HCT116 (cell line): ENCODE measurements at regions not wholly inside any gene's neighbourhood (a gene's known extent, or its start where the extent isn't known, plus 50 kb on each side); places are given as distances from the start of the nearest gene placed in this dataset.

ENCODE experiments used
- ATAC-seq: fragments of 200-7000 bp; cut with Tn5 transposase; 2 replicates; pipeline ENCODE4 v1.9.1; 2020; ENCODE audit warnings: mild to moderate bottlenecking, moderate library complexity
- BruUV-seq: library from RNA; stranded (reverse); fragments of 400-500 nt; replicated peaks from 2 replicates; lab custom pipeline; 2021; lab: Mats Ljungman, UMichigan
- CTCF ChIA-PET: fragments of 300-600 bp; sonication (Branson Sonifier 250); formaldehyde crosslinking; loops from one replicate; lab custom pipeline; 2021; ENCODE audit warnings: antibody characterized with exemption; lab: Charles Lee
- POLR2A ChIA-PET: fragments of 300-600, 350-600 bp; sonication (Branson Sonifier 250); formaldehyde crosslinking; loops from one replicate; lab custom pipeline; 2021; ENCODE audit warnings: antibody characterized with exemption; lab: Charles Lee
- RAD21 ChIA-PET, 2 experiments: fragments of 300-600 bp; sonication (Branson Sonifier 250); formaldehyde crosslinking; loops; one replicate each; lab custom pipeline; 2023; ENCODE audit warnings: low total read pairs in 2 of 2; ENCODE audit not compliant: uncharacterized antibody in 2 of 2, unreplicated experiment in 2 of 2, low non-redundant PET in 1 of 2; lab: Charles Lee
- DNase-seq: peaks from one replicate; pipeline ENCODE4 v3.0.0-alpha.2; 2010; ENCODE audit warnings: low read depth, low spot score
- H2AFZ ChIP-seq: fragments of 200-600 bp; shearing (Covaris generic), sonication (generic); 2 replicates; pipeline ENCODE4 v1.6.1; 2017; ENCODE audit warnings: low read depth, mixed run types, mixed read lengths, antibody characterized with exemption, low read length; ENCODE audit not compliant: poor library complexity, severe bottlenecking
- H3K27ac ChIP-seq: 2 replicates; pipeline ENCODE4 v1.5.1; 2012; ENCODE audit warnings: low read depth, low read length
- H3K27me3 ChIP-seq: fragments of 200-600 bp; sonication (generic); 2 replicates; pipeline ENCODE4 v1.6.1; 2016; ENCODE audit warnings: mixed run types, low read length, mixed read lengths; ENCODE audit not compliant: insufficient read depth
- H3K36me3 ChIP-seq, 2 experiments: fragments of 200-500 bp in 1 of 2; fragments of 200-600 bp in 1 of 2; sonication (Bioruptor generic) in 1 of 2; sonication (generic) in 1 of 2; 2 replicates each; pipeline versions ENCODE4 v1.5.1 to v1.6.1; 2014 to 2016; ENCODE audit warnings: low read length in 2 of 2, inconsistent platforms in 1 of 2, mixed read lengths in 1 of 2, mixed run types in 1 of 2; ENCODE audit not compliant: insufficient read depth in 2 of 2, control insufficient read depth in 1 of 2
- H3K4me1 ChIP-seq, 2 experiments: fragments of 200-600 bp in 1 of 2; sonication (generic) in 1 of 2; 2 replicates each; pipeline versions ENCODE4 v1.5.1 to v1.6.1; 2012 to 2017; ENCODE audit warnings: low read length in 2 of 2, inconsistent platforms in 1 of 2, mild to moderate bottlenecking in 1 of 2, mixed read lengths in 1 of 2, mixed run types in 1 of 2, moderate library complexity in 1 of 2; ENCODE audit not compliant: insufficient read depth in 2 of 2, control insufficient read depth in 1 of 2
- H3K4me2 ChIP-seq: fragments of 200-600 bp; sonication (generic); 2 replicates; pipeline ENCODE4 v1.6.1; 2017; ENCODE audit warnings: mixed run types, low read length, mixed read lengths
- H3K4me3 ChIP-seq, 2 experiments: fragments of 200-600 bp in 1 of 2; sonication (generic) in 1 of 2; replicated peaks in 1 of 2; 2 replicates each; pipeline ENCODE4 v1.5.1; 2011 to 2016; ENCODE audit warnings: low read length in 2 of 2, control low read depth in 1 of 2, low read depth in 1 of 2, mild to moderate bottlenecking in 1 of 2, mixed read lengths in 1 of 2, mixed run types in 1 of 2
- H3K79me2 ChIP-seq: fragments of 200-600 bp; sonication (generic); 2 replicates; pipeline ENCODE4 v1.6.1; 2017; ENCODE audit warnings: mild to moderate bottlenecking, mixed run types, low read length, moderate library complexity, mixed read lengths; ENCODE audit not compliant: insufficient read depth
- H3K9ac ChIP-seq: fragments of 200-600 bp; sonication (generic); 2 replicates; pipeline ENCODE4 v1.6.1; 2016; ENCODE audit warnings: low read length, mixed read lengths
- H3K9me2 ChIP-seq: fragments of 200-600 bp; sonication (generic), shearing (Covaris generic); 2 replicates; pipeline ENCODE4 v1.6.1; 2017; ENCODE audit warnings: mixed run types, mild to moderate bottlenecking, moderate library complexity; ENCODE audit not compliant: insufficient read depth
- H3K9me3 ChIP-seq, 2 experiments: fragments of 200-500 bp in 1 of 2; fragments of 200-600 bp in 1 of 2; sonication (Bioruptor generic) in 1 of 2; sonication (generic) in 1 of 2; 2 replicates each; pipeline ENCODE4 v1.6.1; 2014 to 2017; ENCODE audit warnings: low read length in 2 of 2, mixed read lengths in 2 of 2, inconsistent platforms in 1 of 2, low read depth in 1 of 2, mild to moderate bottlenecking in 1 of 2, mixed run types in 1 of 2, moderate library complexity in 1 of 2; ENCODE audit not compliant: control insufficient read depth in 1 of 2, insufficient read depth in 1 of 2
- H4K20me1 ChIP-seq: fragments of 200-600 bp; sonication (generic), shearing (Covaris generic); 2 replicates; pipeline ENCODE4 v1.6.1; 2017; ENCODE audit warnings: mixed run types, mild to moderate bottlenecking, moderate library complexity; ENCODE audit not compliant: insufficient read depth
- CBX3 ChIP-seq: IDR thresholded peaks from 2 replicates; pipeline ENCODE4 v1.6.1; 2012; ENCODE audit warnings: low read depth
- EGR1 ChIP-seq: IDR thresholded peaks from 2 replicates; pipeline ENCODE4 v1.6.1; 2012; ENCODE audit warnings: low read depth
- ELF1 ChIP-seq: IDR thresholded peaks from 2 replicates; pipeline ENCODE4 v1.6.1; 2012; ENCODE audit warnings: low read depth, borderline replicate concordance
- SIN3A ChIP-seq: IDR thresholded peaks from 2 replicates; pipeline ENCODE4 v1.6.1; 2012; ENCODE audit warnings: low read depth
- SRF ChIP-seq: IDR thresholded peaks from 2 replicates; pipeline ENCODE4 v1.6.1; 2012; ENCODE audit warnings: low read depth
- YY1 ChIP-seq: IDR thresholded peaks from 2 replicates; pipeline ENCODE4 v1.6.1; 2011; ENCODE audit warnings: low read length, low read depth, moderate library complexity, mild to moderate bottlenecking; ENCODE audit not compliant: insufficient replicate concordance; ENCODE audit errors: extremely low read depth
- ZNF274 ChIP-seq: fragments of 200-500 bp; sonication (Bioruptor generic); IDR thresholded peaks from 2 replicates; pipeline ENCODE4 v1.6.1; 2014; ENCODE audit warnings: mild to moderate bottlenecking, low read depth, low read length, inconsistent platforms
- intact Hi-C: fragments of 100-400 bp; cut with micrococcal nuclease; formaldehyde crosslinking; loops from 2 replicates; pipeline ENCODE4 v1.10.0; 2022
- TF ChIP-seq, protein P1 (sequence below): IDR thresholded peaks from 2 replicates; pipeline ENCODE4 v1.6.1; 2012; ENCODE audit warnings: low read depth
- TF ChIP-seq, protein P2 (sequence below): IDR thresholded peaks from 2 replicates; pipeline ENCODE4 v1.6.1; 2012

DNA sequence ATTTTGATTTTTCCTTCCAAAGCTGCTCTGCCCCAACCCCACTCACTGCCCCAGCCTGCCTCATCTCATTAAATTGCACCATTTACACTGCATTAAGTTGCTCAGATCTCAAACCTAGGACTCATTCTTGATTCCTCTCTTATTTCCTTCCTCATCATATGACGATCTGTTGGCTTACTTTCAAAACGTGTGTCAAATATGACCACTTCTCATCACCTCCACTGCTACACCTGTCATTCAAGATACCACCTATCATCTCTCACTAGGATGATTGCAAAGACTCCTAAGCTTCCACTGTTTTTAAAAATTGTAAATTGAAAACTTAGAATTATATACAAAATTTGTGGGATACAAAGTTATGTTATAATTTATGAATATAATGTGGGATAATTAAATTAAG lies 147.1 kb downstream of the DCK start:
- Histone ChIP-seq H3K9ac (no peak overlapping the region), H3K4me3 (no peak overlapping the region), H2AFZ (no peak overlapping the region), H3K4me1 (no peaks in the 10 kb centered on the region), H3K27ac (no peak overlapping the region), H3K36me3 (no peaks in the 10 kb centered on the region), H3K4me2 (no peak overlapping the region), H3K79me2 (no peaks in the 10 kb centered on the region), H3K9me3 (no peaks in the 10 kb centered on the region), H3K9me2 (no peaks in the 10 kb centered on the region), H4K20me1 (no peaks in the 10 kb centered on the region), H3K27me3 (no peaks in the 10 kb centered on the region)
- TF ChIP-seq YY1 (no peak), ELF1 (no peak), ZNF274 (no peak), EGR1 (no peak), CBX3 (no peak), SIN3A (no peak), SRF (no peak)
- TF ChIP-seq, protein P1, sequence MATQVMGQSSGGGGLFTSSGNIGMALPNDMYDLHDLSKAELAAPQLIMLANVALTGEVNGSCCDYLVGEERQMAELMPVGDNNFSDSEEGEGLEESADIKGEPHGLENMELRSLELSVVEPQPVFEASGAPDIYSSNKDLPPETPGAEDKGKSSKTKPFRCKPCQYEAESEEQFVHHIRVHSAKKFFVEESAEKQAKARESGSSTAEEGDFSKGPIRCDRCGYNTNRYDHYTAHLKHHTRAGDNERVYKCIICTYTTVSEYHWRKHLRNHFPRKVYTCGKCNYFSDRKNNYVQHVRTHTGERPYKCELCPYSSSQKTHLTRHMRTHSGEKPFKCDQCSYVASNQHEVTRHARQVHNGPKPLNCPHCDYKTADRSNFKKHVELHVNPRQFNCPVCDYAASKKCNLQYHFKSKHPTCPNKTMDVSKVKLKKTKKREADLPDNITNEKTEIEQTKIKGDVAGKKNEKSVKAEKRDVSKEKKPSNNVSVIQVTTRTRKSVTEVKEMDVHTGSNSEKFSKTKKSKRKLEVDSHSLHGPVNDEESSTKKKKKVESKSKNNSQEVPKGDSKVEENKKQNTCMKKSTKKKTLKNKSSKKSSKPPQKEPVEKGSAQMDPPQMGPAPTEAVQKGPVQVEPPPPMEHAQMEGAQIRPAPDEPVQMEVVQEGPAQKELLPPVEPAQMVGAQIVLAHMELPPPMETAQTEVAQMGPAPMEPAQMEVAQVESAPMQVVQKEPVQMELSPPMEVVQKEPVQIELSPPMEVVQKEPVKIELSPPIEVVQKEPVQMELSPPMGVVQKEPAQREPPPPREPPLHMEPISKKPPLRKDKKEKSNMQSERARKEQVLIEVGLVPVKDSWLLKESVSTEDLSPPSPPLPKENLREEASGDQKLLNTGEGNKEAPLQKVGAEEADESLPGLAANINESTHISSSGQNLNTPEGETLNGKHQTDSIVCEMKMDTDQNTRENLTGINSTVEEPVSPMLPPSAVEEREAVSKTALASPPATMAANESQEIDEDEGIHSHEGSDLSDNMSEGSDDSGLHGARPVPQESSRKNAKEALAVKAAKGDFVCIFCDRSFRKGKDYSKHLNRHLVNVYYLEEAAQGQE = no peak
- TF ChIP-seq, protein P2, sequence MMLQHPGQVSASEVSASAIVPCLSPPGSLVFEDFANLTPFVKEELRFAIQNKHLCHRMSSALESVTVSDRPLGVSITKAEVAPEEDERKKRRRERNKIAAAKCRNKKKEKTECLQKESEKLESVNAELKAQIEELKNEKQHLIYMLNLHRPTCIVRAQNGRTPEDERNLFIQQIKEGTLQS = no peak
- BruUV-seq = no TSS peak
- no peak for DNase-seq
- ChIA-PET POLR2A (no interaction called here), RAD21 (no interaction called here), CTCF (no interaction called here)
- intact Hi-C loops = no loop called here
- no peak for ATAC-seq
